ENCODE measurements at regions not wholly inside any gene's neighbourhood (a gene's known extent, or its start where the extent isn't known, plus 50 kb on each side); places are given as distances from the start of the nearest gene placed in this dataset.
"Not testable (repeated sequence)": the region's sequence is repeated elsewhere in the genome, so short reads cannot be mapped to it uniquely, and the experiment has no call there.

DNA sequence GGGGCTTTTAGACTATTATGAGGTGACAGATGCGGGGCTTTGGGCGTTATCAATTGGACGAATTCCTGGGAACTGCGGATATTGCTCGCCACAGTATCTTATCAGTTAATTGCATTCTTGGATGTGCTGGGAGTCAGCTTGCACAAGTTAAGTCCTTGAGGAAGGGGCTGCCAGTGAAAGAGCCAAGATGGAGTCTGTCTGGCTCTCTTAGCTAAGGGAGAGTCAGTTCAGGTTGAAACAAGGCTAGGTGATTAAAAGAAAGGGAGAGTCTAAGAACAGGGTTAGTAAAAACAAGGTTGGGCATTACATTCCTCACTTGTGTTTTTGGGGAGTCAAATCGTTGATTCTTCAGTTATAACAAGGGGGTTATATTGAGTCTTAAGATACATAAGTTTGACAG is 162.5 kb upstream of the CCZ1B start:
- in situ Hi-C loops (cut with MboI; ENCODE audit: low sequenced_read_pairs), result not testable (repeated sequence)

- in situ Hi-C loops (cut with MboI; ENCODE audit: low sequenced_read_pairs), result not testable (repeated sequence)
These were observed 163.9 kb upstream of the CCZ1B start for GRCh38 chr7:6989968-6990367.

DNA sequence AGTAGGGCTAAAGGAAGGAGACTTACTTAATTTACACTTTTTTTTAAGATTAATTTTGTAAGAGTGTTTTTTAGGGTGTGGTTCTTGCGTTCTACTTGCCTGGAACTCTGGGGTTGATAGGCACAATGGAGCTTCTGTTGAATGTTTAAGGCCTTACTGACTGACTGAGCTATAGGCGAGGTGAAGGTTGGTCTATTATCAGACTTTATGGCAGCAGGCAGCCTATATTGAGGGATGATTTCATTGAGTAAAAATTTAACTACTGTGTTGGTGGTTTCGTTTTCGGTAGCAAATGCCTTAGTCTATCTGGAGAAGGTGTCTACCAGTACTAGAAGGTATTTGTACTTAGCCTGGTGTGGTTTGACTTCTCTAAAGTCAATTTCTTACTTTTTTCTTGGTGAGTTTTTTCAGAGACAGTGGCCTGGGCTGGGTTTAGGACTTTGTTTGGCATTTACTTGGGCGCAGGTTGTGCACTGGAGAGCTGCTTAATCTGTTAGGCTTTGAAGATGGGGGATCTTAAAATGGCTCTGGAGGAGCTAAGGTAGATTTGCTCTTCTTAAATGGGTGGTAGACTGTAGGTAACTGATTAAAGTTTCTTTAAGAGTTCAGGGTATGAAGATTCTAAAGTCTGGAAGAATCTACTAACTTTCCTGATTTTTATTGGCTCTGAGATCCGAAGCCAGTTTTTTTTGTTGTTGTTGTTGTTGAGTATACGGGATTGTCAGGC is 164.5 kb upstream of the CCZ1B start:
- in situ Hi-C loops (cut with MboI; ENCODE audit: low sequenced_read_pairs), result not testable (repeated sequence)

DNA sequence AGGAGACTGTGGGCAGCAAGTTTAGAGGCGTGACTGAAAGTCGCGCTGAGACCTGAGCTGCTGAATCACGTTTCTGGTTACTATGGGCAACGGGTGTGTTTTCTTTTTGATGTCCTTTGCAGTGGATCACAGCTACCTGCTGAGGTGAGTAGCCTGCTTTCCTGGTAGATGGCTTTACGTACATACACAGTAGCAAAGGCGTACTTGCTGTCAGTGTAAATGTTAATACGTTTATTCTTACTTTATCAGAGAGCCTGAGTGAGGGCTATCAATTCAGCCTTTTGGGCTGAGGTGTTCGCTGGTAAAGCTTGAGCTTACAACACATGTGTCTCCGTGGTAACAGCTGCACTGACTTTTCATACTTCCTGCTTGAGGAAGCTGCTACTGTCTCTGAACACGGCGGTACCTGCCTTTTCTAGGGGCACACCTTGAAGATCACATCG is 165.1 kb upstream of the CCZ1B start:
- in situ Hi-C loops (cut with MboI; ENCODE audit: low sequenced_read_pairs), result not testable (repeated sequence)

DNA sequence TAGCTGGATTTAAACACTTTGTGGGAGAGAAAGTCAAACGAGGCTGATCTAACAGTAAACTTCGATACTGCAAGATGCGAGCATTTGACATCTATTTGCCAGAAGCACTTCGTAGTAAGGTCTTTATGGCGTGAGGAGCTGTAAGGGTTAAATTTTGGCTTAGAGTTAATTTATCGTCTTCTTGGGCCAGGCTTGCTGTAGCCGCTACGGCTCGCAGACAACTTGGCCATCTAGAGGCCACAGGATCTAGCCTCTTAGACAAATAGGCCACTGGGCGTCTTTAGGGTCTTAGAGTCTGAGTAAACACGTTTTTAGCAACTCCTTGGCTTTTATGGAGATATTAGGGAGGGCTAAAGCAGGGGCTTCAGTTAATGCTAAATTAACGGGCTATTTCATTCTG is 165.6 kb upstream of the CCZ1B start:
- in situ Hi-C loops (cut with MboI; ENCODE audit: low sequenced_read_pairs), result not testable (repeated sequence)

DNA sequence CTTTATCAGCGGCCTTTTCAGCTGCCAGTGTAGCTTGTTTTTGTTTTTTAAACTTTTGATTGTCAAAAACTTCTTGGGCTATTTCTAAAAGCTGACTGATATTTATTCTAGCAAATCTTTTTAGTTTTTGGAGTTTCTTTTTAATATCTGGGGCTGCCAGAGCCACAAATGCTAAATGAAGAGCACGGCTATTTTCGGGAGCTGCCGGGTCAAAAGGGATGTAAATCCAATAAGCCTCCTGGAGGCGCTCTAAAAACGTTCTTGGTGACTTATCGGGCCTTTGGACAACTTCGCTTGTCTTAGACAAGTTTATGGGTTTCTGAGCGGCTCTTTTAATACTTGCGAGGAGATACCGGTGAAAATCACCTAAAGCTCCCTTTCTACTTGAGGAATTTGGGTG is 166.1 kb upstream of the CCZ1B start:
- in situ Hi-C loops (cut with MboI; ENCODE audit: low sequenced_read_pairs), result not testable (repeated sequence)

DNA sequence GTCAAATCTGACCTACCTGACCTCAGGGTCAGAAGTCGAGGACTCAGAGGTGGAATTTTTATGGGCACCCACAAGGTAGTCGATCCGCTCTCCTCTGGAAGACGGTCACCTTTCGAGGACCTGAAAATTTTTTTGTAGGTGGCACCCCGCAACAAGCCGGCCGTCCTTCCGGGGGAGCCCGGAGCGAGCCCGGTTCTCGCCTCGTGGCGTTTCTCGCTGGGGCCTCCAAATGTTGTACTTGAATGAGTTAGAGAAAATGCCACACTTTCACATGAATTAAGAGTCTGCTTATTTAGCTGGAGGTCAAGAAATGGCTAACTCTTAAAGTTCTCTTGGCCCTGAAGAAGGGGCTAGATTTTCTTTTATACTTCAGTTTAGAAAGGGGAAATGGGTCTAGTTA is 169.0 kb upstream of the CCZ1B start:
- in situ Hi-C loops (cut with MboI; ENCODE audit: low sequenced_read_pairs), result not testable (repeated sequence)

DNA sequence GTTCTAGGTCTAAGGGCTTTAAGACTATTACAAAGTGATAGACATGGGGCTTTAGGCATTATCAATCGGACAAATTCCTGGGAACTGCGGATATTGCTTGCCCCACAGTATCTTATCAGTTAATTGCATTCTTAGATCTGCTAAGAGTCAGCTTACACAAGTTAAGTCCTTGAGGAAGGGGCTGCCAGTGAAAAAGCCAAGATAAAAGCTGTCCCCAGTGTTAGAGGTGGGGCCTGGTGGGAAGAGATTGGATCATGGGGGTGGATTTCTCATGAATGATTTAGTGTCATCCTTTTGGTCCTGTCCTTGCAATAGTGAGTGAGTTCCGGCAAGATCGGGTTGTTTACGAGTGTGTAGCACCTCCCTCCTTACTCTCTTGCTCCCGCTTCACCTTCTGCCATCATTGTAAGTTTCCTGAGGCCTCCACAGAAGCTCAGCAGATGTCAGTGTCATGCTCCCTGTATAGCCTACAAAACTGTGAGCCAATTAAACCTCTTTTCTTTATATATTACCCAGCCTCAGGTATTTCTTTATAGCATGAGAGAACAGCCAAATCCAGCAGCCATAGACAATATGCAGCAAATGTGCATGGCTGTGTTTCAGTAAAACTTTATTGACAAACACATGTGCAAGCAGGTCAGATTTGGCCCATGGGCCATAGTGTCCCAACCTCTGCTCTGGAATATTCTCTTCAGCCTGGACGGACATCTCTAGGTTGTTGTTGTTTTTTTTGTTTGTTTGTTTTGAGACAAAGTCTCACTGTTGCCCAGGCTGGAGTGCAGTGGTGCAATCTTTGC is 169.6 kb upstream of the CCZ1B start:
- in situ Hi-C loops (cut with MboI; ENCODE audit: low sequenced_read_pairs), result not testable (repeated sequence)

- in situ Hi-C loops (cut with MboI; ENCODE audit: low sequenced_read_pairs), result not testable (repeated sequence)
These were observed 173.1 kb upstream of the CCZ1B start for GRCh38 chr7:6999067-6999666.

DNA sequence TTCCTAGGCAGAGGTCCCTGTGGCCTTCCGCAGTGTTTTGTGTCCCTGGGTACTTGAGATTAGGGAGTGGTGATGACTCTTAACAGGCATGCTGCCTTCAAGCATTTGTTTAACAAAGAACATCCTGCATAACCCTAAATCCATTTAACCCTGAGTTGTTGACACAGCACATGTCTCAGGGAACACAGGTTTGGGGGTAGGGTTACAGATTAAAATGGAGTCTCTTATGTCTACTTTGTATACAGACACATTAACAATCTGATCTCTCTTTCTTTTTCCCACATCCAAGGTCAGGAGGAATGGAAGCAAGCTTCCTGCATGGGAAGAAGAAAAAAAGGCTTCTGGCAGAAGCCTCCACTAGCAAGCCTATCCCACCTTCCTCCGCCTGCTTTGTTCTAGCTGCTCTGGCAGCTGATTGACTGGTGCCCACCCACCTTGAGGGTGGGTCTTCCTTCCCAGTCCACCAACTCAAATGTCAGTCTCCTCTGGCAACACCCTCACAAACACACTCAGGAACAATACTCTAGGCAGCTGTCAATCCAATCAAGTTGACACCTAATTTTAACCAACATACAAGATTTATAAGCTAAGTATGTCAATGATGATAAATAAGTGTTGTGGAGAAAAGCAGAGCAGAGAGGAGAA is 176.5 kb upstream of the CCZ1B start:
- in situ Hi-C loops (cut with MboI; ENCODE audit: low sequenced_read_pairs), result no loop called here

GRCh38 chr7:7005303-7005702 is 177.0 kb upstream of the C1GALT1 start:
- in situ Hi-C loops (cut with MboI; ENCODE audit: low sequenced_read_pairs), result no loop called here

GRCh38 chr7:7005949-7006348 is 176.4 kb upstream of the C1GALT1 start:
- in situ Hi-C loops (cut with MboI; ENCODE audit: low sequenced_read_pairs), result not testable (repeated sequence)

DNA sequence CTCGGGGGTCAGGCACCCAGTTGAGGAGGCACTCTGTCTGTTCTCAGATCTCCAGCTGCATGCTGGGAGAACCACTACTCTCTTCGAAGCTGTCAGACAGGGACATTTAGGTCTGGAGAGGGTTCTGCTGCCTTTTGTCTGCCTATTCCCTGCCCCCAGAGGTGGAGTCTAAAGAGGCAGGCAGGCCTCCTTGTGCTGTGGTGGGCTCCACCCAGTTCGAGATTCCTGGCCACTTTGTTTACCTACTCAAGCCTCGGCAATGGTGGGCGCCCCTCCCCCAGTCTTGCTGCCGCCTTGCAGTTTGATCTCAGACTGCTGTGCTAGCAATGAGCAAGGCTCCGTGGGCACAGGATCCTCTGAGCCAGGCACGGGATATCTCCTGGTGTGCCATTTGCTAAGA is 171.1 kb upstream of the C1GALT1 start:
- in situ Hi-C loops (cut with MboI; ENCODE audit: low sequenced_read_pairs), result not testable (repeated sequence)

DNA sequence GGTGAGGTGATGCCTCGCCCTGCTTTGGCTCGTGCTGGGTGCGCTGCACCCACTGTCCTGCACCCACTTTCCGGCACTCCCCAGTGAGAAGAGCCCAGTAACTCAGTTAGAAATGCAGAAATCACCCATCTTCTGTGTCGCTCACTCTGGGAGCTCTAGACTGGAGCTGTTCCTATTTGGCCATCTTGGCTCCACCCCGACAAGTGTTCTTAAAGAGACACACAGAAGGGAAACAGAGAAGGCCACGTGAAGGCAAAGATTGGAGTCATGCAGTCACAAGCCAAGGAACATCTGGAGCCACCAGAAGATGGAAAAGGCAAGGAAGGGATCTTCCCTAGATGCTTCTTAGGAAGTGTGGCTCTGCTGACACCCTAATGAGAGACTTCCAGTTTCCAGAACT is 170.6 kb upstream of the C1GALT1 start:
- in situ Hi-C loops (cut with MboI; ENCODE audit: low sequenced_read_pairs), result not testable (repeated sequence)

DNA sequence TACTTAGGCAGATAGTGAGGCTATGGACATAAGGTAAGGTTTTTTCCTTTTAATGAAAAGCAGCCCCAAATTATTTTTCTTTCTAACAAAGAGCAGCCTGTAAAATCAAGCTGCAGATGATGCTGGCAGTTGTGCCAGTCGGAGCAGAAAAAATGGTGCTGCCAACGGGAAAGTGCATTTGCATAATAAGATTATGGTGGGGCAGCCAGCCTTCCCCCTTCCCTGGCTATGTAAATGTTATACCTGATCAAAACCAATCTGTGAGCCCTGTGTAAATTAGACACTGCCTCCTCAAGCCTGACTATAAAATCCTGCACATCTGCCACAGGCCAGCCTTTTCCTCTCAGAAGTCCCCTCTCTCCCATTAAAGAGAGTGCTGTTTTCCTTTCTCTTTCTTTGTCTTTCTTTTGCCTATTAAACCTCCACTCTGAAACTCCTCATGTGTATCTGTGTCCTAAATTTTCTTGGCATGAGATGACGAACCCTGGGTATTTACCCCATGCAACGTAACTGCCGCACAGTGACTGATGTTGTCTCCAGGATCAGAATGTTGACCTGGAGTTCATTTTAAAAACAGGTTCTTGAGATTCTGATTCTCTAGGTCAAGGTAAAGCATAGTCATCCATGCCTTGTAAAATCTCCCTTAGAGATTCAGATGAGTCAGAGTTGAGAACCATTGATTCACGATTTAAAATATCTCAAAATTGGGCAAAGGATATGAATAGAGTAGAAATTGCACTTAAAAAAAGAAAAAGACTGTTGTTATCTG is 167.3 kb upstream of the C1GALT1 start:
- in situ Hi-C loops (cut with MboI; ENCODE audit: low sequenced_read_pairs), result no loop called here

DNA sequence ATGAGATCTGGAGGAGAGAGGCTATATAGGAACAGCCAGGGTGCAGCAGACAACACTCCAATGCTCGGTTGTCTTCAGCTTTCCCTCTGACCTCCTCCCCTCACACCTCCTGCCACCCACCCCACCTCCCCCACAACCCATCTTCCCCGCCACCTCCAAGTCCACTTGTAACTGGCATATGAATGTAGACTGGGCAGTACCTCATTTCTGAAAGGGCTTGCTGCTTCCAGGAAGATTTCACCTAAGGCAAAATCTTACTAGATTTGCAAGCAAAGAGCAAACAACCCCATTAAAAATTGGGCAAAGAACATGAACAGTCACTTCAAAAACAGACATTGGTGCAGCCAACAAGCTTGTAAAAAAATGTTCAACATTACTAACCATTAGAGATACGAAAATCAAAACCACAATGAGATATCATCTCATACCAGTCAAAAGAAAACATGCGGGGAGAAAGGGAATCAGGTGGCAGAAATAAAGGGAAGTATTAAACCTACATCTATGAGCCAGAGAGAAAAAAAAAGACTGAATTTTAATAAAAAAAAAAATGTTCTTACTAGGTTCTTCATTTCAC is 164.6 kb upstream of the C1GALT1 start:
- in situ Hi-C loops (cut with MboI; ENCODE audit: low sequenced_read_pairs), result no loop called here

- in situ Hi-C loops (cut with MboI; ENCODE audit: low sequenced_read_pairs), result no loop called here
These were observed 164.1 kb upstream of the C1GALT1 start for GRCh38 chr7:7018290-7018689.

GRCh38 chr7:7032221-7032620 is 150.1 kb upstream of the C1GALT1 start:
- in situ Hi-C loops (cut with MboI; ENCODE audit: low sequenced_read_pairs), result no loop called here

DNA sequence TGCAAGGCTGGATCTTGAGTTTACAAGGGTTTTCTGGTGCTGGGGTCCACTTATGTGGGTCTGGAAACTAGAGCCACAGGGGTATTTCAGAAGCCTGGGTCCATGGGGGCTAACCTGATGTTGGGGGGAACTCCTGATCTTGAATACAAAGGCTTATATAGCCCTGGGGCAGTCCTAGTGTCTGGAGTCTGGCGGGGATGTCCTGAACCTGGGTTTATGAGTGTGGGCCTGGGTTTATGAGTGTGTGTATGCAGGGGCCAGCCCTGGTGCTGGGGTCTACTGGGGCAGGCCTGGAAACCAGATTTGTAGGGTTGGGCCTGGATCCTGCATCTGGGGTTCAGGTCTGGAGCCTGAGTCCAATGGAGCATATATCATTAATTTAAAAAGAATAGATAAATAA is 146.5 kb upstream of the C1GALT1 start:
- in situ Hi-C loops (cut with MboI; ENCODE audit: low sequenced_read_pairs), result no loop called here

GRCh38 chr7:7042286-7042893 is 140.0 kb upstream of the C1GALT1 start:
- in situ Hi-C loops (cut with MboI; ENCODE audit: low sequenced_read_pairs), result not testable (repeated sequence)

All from HL-60/S4 treated with phorbol 12-myristate 13-acetate at 8.2 ng/mL for 4 days and 3 days (cell line).